Aorta (tissue), 5 donors: ENCODE measurements at regions not wholly inside any gene's neighbourhood (a gene's known extent, or its start where the extent isn't known, plus 50 kb on each side); places are given as distances from the start of the nearest gene placed in this dataset.

Experiments used
- ATAC-seq: fragments of 200-7000 bp; cut with Tn5 transposase; one replicate; pipeline ENCODE4 v1.9.1; 2022; ENCODE audit warnings: moderate library complexity; ENCODE audit not compliant: low FRiP score
- DNase-seq, 2 donors: peaks; one replicate each; pipeline ENCODE4 v3.0.0-alpha.2; 2020
- H3K27ac ChIP-seq, 2 donors: one replicate each; pipeline ENCODE4 v1.5.1; 2013; ENCODE audit warnings: low read length in 2 of 2, mild to moderate bottlenecking in 2 of 2, moderate library complexity in 2 of 2, control low read depth in 1 of 2, inconsistent platforms in 1 of 2, low read depth in 1 of 2
- H3K27me3 ChIP-seq, 2 donors: one replicate each; pipeline ENCODE4 v1.6.1; 2013; ENCODE audit warnings: control low read depth in 1 of 2, low read length in 1 of 2, mild to moderate bottlenecking in 1 of 2, moderate library complexity in 1 of 2; ENCODE audit not compliant: insufficient read depth in 2 of 2, control insufficient read depth in 1 of 2
- H3K36me3 ChIP-seq, 2 donors: one replicate each; pipeline ENCODE4 v1.6.1; 2013; ENCODE audit warnings: control low read depth in 1 of 2, low read length in 1 of 2, mild to moderate bottlenecking in 1 of 2; ENCODE audit not compliant: insufficient read depth in 2 of 2, control insufficient read depth in 1 of 2
- H3K4me1 ChIP-seq, 2 donors: one replicate each; pipeline ENCODE4 v1.6.1; 2013; ENCODE audit warnings: low read length in 2 of 2, control low read depth in 1 of 2, mild to moderate bottlenecking in 1 of 2, moderate library complexity in 1 of 2; ENCODE audit not compliant: insufficient read depth in 2 of 2, control insufficient read depth in 1 of 2
- H3K4me3 ChIP-seq, 2 donors: one replicate each; pipeline ENCODE4 v1.5.1; 2013; ENCODE audit warnings: low read length in 2 of 2, control low read depth in 1 of 2, mild to moderate bottlenecking in 1 of 2
- H3K9me3 ChIP-seq: one replicate; pipeline ENCODE4 v1.6.1; 2013; ENCODE audit warnings: mild to moderate bottlenecking, low read length; ENCODE audit not compliant: control insufficient read depth
- WGBS, 2 donors: extraction: QIAGEN DNeasy Blood & Tissue Kit; methylation state at CpG; one replicate each; pipeline ENCODE4 v1.1.7; 2013; 5-methylcytosine and 5-hydroxymethylcytosine counted together
- intact Hi-C, 2 donors: fragments of 100-400 bp; cut with DNase I; formaldehyde crosslinking; loops; one replicate each; pipeline versions ENCODE4 v1.14.2 to v1.15.0; 2022
- donor health status: healthy with polysubstance abuse.
- donor health status: Bipolar disorder and iron deficiency.
- donor health status: DM: no; HTN: no; CAD: no.
- donor health status: DM: no; HTN: no; CAD: no.
- donor health status: DM: yes; HTN: yes; CAD: no.

GRCh38 chr2:16019617-16020351, 79.4 kb downstream of the MYCN start:
- intact Hi-C loops: no loop called here
- 82% methylated on average over 4 of the region's 4 CpGs for WGBS, 2 donors
- Histone ChIP-seq H3K4me1 (no peaks in the 10 kb centered on the region), H3K4me3 (no peak overlapping the region), H3K27ac (no peak overlapping the region), H3K9me3 (no peaks in the 10 kb centered on the region), H3K36me3 (no peaks in the 10 kb centered on the region), H3K27me3 (peaks cover 2 to 3% of the 10 kb centered on the region in 2 donors)
- ATAC-seq: no peak
- DNase-seq: no peak

- Histone ChIP-seq H3K4me3 (no peak overlapping the region), H3K4me1 (no peaks in the 10 kb centered on the region), H3K36me3 (no peaks in the 10 kb centered on the region), H3K9me3 (no peaks in the 10 kb centered on the region), H3K27ac (no peak overlapping the region), H3K27me3 (peaks cover 2 to 3% of the 10 kb centered on the region in 2 donors)
- intact Hi-C loops: no loop called here
- no peak for ATAC-seq
- DNase-seq: no peak
- 88 to 91% methylated on average over 6 of the region's 6 CpGs for WGBS, 2 donors
Observed at GRCh38 chr2:16019060-16019480, 78.7 kb downstream of the MYCN start.

GRCh38 chr2:16018277-16019059, 78.1 kb downstream of the MYCN start:
- 87 to 88% methylated on average over 13 of the region's 13 CpGs for WGBS, 2 donors
- ATAC-seq (no peak), DNase-seq (no peak)
- no peak overlapping the region for H3K4me3 ChIP-seq
- H3K27ac ChIP-seq: no peak overlapping the region
- H3K9me3 ChIP-seq: no peaks in the 10 kb centered on the region
- no peaks in the 10 kb centered on the region for H3K36me3 ChIP-seq
- H3K27me3 ChIP-seq: peaks cover 2 to 3% of the 10 kb centered on the region in 2 donors
- no peaks in the 10 kb centered on the region for H3K4me1 ChIP-seq
- intact Hi-C loops: no loop called here

GRCh38 chr2:16016282-16016681, 75.9 kb downstream of the MYCN start:
- DNase-seq: no peak
- WGBS, 2 donors: 90 to 98% methylated on average over 1 of the region's 1 CpG
- Histone ChIP-seq H3K36me3 (no peaks in the 10 kb centered on the region), H3K9me3 (no peaks in the 10 kb centered on the region), H3K4me3 (no peak overlapping the region), H3K27ac (no peak overlapping the region), H3K27me3 (peaks cover 2 to 5% of the 10 kb centered on the region in 2 donors), H3K4me1 (no peaks in the 10 kb centered on the region)
- intact Hi-C loops: no loop called here
- no peak for ATAC-seq

- 2 to 5% methylated on average over 2 of the region's 2 CpGs for WGBS, 2 donors
- ATAC-seq: no peak
- DNase-seq: no peak
- Histone ChIP-seq H3K27ac (no peak overlapping the region), H3K27me3 (peaks cover 2 to 6% of the 10 kb centered on the region in 2 donors), H3K4me1 (no peaks in the 10 kb centered on the region), H3K9me3 (no peaks in the 10 kb centered on the region), H3K36me3 (no peaks in the 10 kb centered on the region), H3K4me3 (no peak overlapping the region)
- intact Hi-C loops: no loop called here
Observed at GRCh38 chr2:16015903-16016265, 75.5 kb downstream of the MYCN start.

- no peak overlapping the region for H3K27ac ChIP-seq
- H3K4me1 ChIP-seq: no peaks in the 10 kb centered on the region
- peaks cover 2 to 4% of the 10 kb centered on the region in 2 donors for H3K27me3 ChIP-seq
- no peaks in the 10 kb centered on the region for H3K36me3 ChIP-seq
- ATAC-seq: peak; percentile 31
- no peak for DNase-seq
- 47 to 60% methylated on average over 15 of the region's 15 CpGs for whole genome bisulfite sequencing, 2 donors
- H3K9me3 ChIP-seq: no peaks in the 10 kb centered on the region
- intact Hi-C loops: no loop called here
- H3K4me3 ChIP-seq: no peak overlapping the region
Observed at GRCh38 chr2:16015210-16015902, 75.0 kb downstream of the MYCN start.

GRCh38 chr2:16014802-16015201, 74.5 kb downstream of the MYCN start:
- Histone ChIP-seq H3K9me3 (no peaks in the 10 kb centered on the region), H3K4me1 (no peaks in the 10 kb centered on the region), H3K36me3 (no peaks in the 10 kb centered on the region), H3K27ac (no peak overlapping the region), H3K27me3 (peaks cover 2 to 3% of the 10 kb centered on the region in 2 donors), H3K4me3 (no peak overlapping the region)
- no peak for ATAC-seq
- intact Hi-C loops: no loop called here
- no peak for DNase-seq
- WGBS, 2 donors: 81 to 83% methylated on average over 3 of the region's 3 CpGs

GRCh38 chr2:16014041-16014787, 73.9 kb downstream of the MYCN start:
- no peak overlapping the region for H3K4me3 ChIP-seq
- intact Hi-C loops: no loop called here
- no peak overlapping the region for H3K27ac ChIP-seq

More at GRCh38 chr2:16014041-16014787, 73.9 kb downstream of the MYCN start:
- Histone ChIP-seq H3K36me3 (no peaks in the 10 kb centered on the region), H3K27me3 (peaks cover 2 to 3% of the 10 kb centered on the region in 2 donors), H3K4me1 (no peaks in the 10 kb centered on the region), H3K9me3 (no peaks in the 10 kb centered on the region)
- WGBS, 2 donors: 21 to 32% methylated on average over 32 of the region's 32 CpGs
- DNase-seq (no peak), ATAC-seq (no peak)
